ENCODE measurements at regions not wholly inside any gene's neighbourhood (a gene's known extent, or its start where the extent isn't known, plus 50 kb on each side); places are given as distances from the start of the nearest gene placed in this dataset.
A peak's percentile ranks its signal among the peaks of the same experiment; 100 is the strongest.

DNA sequence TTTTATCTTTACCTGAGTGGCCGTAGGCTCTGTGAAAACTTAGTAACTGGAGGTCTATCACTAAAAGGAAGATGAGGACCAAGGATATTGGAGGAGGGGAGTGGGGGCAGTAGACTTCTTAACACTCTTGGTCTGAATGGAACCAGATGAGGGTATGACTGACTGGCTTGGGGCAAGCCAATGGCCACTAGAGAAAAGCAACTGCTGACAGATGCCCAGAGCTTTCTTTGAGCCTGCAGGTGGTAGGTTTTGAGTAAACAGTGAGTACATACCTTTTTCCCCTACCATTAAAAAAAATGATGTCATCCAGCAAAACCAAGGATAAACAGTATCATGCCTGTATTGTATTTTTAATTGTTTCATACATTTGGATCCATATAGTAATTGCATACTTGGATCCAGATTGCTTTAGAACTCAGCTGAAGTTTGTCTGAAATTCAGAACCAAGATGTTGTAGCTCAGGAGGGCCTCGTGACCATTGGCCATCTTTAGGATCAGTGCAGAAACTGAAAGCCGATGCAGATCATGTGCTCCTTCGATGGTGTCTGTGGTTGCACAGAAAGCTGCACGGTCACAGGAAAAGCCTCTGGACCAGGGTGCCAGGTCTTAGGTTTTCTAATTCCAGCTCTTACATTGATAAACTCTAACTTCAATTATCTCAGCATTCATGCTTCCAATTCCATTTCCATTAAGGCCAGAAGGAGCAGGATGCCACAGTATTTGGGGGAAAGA is 131.0 kb downstream of the PDGFRA start:
- DNase-seq (ENCODE audit: low read depth): no peak

DNA sequence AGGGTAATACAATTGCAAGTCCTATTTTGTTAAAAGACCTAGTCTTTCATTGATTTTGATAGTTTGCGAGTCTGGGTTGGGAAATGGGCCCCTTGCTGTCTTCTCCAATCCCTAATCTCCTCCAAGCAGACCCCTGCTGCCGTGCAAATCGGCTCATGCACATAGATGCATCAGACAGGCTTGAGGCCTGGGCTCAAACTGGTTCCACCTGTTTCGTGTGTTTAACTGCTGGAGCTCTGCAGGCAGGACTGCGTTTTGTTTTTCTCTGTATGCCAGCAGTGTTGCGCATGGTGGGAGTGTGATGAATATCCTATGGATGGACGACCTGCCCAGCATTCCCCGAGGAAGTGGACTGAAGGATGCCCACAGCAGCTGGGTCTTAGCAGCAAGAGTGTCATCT is 133.9 kb downstream of the PDGFRA start:
- DNase-seq (ENCODE audit: low read depth): no peak

DNA sequence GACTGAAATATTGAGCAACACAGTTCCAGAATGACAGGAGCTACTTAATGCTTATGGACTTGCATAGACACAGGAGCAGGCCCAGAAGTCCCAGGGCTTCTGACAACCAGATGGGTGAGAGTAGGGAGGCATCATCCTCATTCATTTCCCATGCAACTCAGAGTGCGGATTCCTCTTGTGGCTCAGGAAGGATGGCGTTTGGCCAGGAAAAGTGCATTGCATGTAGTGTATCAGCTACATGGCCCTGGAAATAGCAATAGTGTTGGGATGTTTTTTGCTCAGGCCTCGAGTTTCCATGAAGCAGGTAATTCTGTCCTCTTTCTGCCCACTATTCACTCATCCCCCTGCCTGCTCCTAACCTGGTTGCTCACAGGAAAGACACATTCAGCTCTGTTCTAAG is 136.6 kb downstream of the PDGFRA start:
- DNase-seq (ENCODE audit: low read depth): no peak

DNA sequence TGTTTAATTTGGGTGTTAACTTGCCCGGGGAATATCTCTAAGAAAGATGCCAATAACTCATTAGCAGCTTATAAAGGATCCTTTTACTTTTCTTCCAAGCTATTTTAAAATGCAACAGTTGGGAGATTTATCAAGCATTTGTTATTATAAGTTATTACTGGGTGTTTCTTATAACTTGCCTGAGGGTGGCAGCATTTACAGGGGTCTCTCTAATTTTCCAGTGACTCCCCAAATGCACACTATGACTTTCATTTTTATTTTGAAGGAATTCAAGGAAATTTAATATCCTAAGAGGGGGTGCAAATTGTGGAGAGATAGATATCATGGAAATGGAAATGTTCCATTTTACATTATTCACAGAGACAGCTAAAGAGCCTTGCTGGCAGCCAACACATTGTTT is 138.0 kb downstream of the PDGFRA start:
- no peak for DNase-seq (ENCODE audit: low read depth)

DNA sequence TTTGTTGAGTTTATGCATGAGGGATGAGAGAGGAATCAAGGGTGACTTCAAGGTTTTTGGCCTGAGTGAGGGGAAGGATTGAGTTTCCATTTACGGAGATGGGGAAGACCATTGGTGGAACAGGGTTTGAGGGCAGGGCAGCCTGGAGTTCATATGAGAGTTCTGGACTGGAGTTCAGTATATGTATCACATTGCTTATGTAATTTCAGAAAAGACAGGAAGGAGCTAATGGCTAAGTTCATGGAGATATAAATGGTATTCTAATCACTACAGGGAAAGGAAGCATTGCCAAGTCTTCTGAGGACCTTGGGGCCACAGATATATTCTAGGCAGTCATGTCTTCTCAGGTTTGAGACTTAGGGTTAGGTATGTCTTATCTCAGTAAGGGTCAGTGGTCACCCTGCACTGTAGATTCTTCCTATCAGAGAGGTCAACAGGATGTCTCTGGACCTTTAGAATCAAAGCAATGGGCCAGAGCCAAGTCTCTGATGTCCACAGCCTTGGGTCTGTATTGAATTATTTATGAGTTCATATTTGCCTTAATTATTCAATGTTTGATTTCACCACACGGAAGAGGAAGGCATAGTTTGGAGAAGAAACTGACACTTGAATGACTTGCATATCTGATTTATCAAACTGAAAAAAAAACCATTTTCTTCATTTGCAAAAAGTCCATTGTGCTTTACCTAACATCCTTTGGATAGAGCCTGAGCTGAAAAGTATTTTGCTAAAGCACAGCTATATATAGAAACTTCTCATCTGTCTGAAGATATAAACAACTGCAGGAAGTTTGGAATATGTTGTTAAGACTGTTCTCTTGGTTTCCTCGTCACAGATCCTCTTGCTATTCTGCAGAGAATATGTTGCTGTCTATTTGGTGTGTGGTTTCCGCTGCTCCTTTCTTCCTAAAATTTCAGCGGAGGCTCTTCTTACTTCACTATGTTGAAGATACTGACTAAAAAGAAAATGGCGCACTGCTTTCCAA is 139.5 kb downstream of the PDGFRA start:
- DNase-seq (ENCODE audit: low read depth): no peak

DNA sequence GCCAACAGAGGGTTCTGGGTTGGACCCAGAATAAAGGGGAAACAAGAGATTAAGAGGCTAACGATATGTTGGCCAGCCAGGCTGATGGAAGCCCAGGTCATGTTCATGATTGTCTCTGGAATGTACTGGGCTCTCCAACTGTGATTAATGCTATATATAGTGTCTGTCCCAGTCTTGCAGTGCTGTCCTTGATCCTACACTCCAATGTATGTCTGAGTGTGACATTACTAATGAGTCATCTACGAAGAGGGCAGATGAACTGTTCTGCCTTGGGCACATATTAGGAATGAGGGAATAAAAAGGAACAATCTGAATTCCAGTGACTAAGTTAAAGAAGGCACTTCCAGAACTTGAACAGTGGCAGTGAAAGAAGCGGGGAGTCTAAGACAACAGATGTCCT is 142.1 kb downstream of the PDGFRA start:
- no peak for DNase-seq (ENCODE audit: low read depth)

DNA sequence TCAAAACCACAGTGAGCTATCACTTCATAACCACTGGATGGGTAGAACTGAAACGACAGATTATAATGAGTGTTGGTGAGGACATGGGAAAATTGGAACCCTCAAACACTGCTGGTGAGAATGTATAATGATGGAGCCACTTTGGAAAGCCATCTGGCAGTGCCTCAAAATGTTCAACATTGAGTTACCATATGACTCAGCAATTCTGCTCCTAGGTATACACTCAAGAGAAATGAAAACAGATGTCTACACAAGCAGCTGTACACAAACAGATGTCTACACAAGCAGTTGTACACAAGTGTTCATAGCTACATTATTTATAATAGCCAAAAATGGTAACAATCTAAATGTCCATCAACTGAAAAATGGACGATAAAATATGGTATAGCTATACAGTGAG is 143.9 kb downstream of the PDGFRA start:
- no peak for DNase-seq (ENCODE audit: low read depth)

DNA sequence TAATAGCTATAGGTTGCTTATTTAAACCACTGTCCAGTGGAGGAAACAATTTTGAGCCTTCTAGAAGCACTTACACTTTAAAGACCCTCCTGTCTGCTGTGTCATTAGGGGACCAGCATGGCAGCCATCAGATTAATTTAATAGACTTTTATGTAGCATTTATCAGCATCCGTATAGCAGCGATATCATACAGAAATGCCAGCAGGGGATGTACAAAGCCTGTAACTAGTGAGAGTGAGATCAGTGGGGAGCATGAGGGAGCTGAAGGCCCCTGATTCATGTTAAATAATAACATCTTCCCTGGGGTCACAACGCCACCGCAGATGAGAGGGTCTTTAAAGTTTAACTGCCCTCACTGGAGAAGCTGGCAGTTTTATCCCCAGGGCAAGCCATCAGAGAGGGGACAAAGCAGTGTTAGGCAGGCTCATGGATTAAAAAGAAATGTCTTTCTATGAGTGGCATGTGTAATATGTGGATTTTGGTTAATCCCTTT is 144.7 kb downstream of the PDGFRA start:
- DNase-seq (ENCODE audit: low read depth): no peak

DNA sequence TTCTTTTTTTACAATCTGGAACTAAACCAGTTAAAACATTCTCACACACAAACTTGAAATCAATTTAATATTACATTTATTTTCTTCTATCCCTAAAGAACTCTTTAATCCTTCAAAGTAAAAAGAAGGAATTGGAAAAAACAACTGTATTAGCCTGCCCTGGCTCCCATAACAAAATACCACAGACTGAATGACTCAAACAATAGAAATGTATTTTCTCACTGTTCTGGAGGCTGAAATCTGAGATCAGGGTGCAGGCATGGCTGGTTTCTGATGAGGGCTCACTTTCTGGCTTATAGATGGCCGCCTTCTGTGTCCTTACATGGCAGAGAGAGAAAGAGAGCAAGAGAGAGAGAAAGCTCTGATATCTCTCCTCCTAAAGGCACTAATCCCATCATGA is 149.4 kb downstream of the PDGFRA start:
- no peak for DNase-seq (ENCODE audit: low read depth)

DNA sequence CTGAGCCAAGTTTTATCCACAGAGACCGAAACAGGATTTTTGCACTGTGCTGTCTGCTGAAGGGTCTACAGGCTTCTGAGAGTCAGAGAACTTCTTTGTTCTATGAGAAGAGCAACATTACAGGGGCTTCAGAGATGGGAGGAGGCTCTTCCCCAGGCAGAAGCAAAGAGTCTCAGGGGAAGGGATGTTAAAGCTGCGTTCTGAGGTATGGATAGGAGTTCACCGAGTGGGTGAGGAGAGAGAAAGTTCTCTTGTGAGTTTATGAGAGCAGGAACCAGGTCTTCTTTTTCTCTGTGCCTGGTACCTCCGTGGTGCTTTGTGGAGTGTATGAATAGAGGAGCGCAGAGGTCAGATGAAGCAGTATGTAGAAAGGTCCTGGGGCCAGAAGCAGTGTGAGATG is 155.1 kb downstream of the PDGFRA start:
- DNase-seq (ENCODE audit: low read depth): no peak

DNA sequence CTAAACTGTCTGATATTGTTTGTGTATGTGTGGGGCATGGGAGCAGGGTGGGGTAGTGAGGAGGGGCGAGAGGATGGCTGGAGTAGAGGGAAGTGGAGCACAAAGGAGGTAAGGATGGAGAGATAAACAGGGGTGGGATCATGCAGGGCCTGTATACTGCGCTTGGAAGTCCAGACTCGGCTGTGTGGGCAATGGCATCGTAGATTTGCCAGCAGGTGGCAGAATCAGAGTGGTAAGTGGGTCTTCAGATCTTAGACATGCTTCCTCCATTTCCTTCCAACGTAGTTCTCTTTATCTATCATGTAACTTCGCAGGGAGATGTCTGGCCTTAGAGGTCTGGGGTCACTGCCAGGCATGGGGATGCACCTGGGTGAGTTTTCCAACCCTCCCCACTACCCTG is 155.5 kb downstream of the PDGFRA start:
- no peak for DNase-seq (ENCODE audit: low read depth)

DNA sequence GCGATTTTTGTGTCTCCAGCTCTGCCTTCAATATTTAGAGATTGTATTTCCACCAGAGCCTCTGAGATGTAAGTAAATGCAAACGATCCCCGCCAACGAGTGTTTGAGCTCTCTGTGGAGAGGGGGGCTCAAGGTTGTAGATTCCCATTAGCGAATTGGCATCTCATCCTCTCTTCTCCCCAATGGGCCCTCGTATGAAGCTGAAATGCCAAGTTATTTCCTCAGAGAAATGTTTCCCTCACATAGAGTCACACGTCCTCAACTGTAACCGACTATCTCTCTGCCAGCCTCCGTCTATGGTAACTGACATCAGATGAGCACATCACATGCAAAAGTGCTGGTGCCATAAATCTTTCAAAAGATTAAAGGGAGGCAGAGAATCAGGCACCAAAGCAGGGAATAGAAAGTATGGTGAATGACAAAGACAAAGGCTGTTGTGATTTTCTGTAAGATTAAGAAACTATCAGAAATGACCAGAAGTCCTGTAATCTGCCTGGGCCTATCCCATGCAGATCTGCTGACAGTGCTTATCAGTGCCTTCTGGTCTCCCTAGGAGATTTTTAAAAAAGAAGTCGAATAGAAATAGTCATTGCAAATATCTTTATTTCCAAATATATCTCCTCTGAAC is 157.1 kb downstream of the PDGFRA start:
- no peak for DNase-seq (ENCODE audit: low read depth)

DNA sequence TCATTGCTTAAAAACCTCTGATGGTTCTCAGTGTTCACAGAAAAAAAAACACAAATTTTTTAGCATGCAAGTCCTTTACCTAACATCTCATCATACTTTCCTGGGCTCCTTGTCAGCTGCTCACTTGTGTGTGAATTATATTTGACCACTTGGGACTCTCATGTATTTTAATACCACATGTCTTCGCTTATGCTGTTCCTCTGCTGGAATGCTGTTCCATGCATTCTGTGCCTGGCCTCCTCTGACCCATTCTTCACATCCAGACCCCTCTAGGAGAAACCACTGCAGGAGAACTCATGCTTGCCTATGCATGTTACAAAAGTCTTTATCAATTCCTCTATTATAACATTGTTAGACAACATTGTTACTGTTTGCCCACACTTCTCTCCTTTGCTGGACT is 157.6 kb downstream of the PDGFRA start:
- DNase-seq (ENCODE audit: low read depth): no peak

DNA sequence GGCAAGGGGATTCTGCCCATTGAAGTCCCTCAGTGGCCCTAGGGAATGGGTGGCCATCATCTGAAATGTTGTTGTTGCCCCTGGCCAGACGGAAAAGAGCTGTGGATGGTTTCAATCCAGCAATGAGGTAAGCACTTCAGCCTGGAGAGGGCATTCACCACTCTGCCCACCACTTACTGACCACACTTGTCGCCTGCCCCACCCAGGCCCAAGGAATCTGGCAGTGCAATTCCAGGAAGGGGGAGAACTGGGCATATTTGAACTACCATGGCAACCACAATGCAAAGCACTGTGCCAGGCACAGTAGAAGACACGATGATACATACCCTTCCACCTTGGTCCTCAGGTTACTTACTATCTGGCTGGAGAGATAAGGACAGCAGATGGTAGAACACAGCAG is 161.6 kb downstream of the PDGFRA start:
- no peak for DNase-seq (ENCODE audit: low read depth)

DNA sequence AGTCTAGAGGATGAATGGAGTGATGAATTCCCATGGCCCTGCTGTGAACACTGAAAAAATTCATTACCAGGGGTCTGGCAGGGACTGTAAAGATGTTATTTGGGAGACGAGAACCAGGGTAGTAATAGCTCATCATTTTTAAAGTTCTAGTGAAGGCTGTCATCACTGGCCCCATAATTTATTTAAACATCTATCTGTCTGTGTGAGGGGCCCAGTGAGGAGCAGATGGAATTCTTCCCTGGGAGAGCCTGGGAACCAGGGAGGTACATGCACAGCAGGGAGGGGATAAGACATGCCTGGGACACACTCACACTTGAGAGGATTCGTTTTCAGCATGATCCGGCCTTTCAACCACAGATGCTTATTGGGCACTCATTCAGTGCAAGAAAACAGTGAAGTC is 162.0 kb downstream of the PDGFRA start:
- DNase-seq (ENCODE audit: low read depth): no peak

DNA sequence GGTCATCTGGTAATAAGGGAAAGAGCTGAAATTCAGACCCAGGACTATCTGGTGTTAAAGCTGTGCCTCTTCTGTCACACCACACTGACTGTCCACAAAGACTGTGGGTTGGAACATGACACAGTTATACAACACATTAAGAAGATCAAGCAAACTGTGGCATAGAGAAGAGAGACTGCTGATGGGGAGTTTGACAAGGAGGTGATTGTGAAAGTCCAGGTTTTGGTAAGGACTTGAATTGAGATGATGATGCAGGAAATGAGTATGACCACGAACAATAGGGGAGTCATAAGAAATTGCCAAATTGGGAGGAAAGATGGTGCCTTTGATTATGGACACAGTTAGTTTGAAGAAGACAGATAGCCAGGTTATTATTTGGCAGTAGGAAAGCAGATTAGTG is 163.4 kb downstream of the PDGFRA start:
- no peak for DNase-seq (ENCODE audit: low read depth)

DNA sequence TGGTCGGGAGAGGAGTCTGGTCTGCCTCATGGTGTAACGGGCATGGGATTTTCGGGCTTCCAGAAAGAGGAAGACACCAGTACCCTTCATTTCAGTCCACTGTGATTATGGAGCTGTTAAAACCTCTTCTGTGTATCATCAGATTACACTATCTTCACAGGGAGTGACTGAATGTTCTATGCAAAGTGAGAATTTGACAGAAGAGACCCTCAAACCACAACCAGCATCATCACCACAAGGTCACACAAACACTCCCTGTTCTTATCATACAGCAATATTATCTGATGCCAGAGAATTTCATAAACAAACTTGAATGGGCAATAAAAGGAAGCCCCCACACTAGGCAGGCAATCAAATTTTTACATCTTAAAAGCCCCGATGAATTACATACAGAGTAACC is 164.2 kb downstream of the PDGFRA start:
- no peak for DNase-seq (ENCODE audit: low read depth)

DNA sequence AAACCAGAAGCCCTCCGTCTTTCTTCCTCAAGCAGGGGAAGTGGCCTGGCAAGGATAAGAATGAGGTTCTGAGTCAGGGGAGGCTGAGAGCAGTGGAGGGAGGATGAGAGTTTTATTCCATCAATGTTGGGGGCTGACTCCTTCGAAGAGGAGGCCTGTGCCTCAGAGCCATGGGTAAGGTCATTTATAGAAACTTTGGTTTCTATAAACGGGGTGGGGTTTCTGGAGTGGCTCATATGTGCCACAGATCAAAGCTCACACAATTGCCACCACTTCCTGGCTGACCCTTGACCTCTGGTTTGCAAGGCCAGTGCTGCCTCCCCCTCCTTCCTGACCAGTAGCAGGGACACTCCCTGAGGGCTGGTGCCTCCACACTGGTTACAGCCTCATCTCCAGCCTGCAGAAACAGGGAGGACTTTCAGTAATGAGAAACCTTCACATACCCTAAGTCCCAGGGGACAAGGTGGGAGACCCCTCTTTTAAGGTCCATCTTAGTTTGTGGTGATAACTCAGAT is 166.0 kb downstream of the PDGFRA start:
- no peak for DNase-seq (ENCODE audit: low read depth)

DNA sequence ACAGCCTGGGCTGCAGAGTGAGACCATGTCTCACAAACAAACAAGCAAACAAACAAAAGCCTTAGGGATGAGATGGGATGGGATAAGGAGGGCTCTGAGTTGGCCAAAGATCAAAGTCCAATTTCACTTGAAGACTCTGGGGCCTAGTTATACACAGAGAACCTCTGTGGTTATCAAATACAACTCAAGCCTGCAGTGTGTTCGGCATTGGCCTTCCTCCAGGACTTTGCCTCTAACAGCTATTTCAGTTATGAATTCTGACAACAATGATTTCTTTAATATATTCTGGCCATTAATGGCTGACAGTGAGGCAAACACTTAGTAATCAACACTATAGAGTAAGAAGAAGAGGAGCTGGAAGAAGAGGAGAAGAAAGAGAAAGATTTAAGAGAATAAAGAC is 171.1 kb downstream of the PDGFRA start:
- DNase-seq (ENCODE audit: low read depth): no peak

DNA sequence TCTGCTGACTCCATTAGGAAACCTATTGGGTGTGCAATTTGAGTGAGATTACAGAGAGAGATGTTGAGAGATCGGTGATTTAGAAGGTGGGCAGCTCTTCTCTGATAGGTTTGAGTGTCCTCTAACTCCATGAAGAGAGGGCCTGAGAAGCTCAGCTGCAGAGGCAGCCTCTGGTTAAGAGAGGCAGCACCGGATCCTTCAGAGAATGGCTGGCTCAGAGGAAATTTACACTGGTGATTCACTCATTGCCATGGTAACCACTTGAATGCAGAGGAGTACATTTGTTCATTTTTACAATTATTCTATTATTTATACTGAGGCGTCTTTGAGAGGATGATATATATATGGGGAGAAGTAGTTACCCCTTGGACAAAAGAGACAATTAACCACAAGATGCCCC is 171.7 kb downstream of the PDGFRA start:
- peak; percentile 51 for DNase-seq (ENCODE audit: low read depth)

DNA sequence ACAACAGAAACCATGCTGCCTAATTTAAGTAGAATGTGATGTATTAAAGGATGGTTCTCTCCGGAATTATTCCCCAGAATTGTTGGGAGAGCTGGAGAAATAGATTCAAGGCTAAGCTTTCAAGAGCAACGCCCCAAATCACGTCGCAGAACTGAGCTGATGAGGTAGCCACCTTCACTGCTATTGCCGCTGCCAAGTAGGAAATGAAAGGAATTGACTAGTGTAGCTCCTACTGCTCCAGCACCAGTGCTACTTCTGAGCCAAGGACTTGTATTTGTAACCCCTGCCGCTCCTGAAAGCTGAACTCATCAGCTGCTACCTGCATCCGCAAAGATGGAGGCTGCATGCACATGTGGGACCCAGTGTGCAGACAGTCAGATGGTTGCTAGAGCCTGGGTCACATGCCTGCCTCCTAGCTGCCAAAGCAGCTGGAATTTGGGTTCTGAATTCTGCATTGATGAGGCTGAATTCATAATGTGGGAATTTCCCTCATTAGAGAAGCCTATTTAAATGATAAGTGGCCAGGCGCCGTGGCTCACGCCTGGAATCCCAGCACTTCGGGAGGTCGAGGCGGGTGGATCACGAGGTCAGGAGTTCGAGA is 173.9 kb downstream of the PDGFRA start:
- no peak for DNase-seq (ENCODE audit: low read depth)

Data from GM04503 (cell line).